SK-N-SH treated with all-trans-retinoic acid at 6 μM for 48 hours (cell line): ENCODE measurements at regions not wholly inside any gene's neighbourhood (a gene's known extent, or its start where the extent isn't known, plus 50 kb on each side); places are given as distances from the start of the nearest gene placed in this dataset.

Source experiments
- ARNTL ChIP-seq: fragments of 450-650 bp; formaldehyde crosslinking; IDR thresholded peaks from 2 replicates; pipeline ENCODE4 v1.5.0; 2020; ENCODE audit warnings: low read depth, mild to moderate bottlenecking, moderate library complexity, borderline replicate concordance
- GLIS3 ChIP-seq: fragments of 250-450 bp; sonication (Bioruptor Pico); IDR thresholded peaks from 2 replicates; pipeline ENCODE4 v1.5.0; 2020; ENCODE audit warnings: mild to moderate bottlenecking, moderate library complexity
- PATZ1 ChIP-seq: fragments of 250-450 bp; sonication (Bioruptor Pico); IDR thresholded peaks from 2 replicates; pipeline ENCODE4 v1.8.0; 2020; ENCODE audit warnings: mild to moderate bottlenecking, moderate library complexity, borderline replicate concordance
- PPARA ChIP-seq: fragments of 250-450 bp; sonication (Bioruptor Pico); IDR thresholded peaks from 2 replicates; pipeline ENCODE4 v1.5.0; 2020; ENCODE audit warnings: mild to moderate bottlenecking, borderline replicate concordance
- ZFP30 ChIP-seq: fragments of 450-650 bp; formaldehyde crosslinking; IDR thresholded peaks from 2 replicates; pipeline ENCODE4 v1.5.0; 2022; ENCODE audit warnings: mild to moderate bottlenecking, moderate library complexity
- ZNF565 ChIP-seq: fragments of 450-650 bp; formaldehyde crosslinking; conservative IDR thresholded peaks from 2 replicates; pipeline ENCODE4 v1.5.0; 2020; ENCODE audit warnings: low read depth, mild to moderate bottlenecking, moderate library complexity

DNA sequence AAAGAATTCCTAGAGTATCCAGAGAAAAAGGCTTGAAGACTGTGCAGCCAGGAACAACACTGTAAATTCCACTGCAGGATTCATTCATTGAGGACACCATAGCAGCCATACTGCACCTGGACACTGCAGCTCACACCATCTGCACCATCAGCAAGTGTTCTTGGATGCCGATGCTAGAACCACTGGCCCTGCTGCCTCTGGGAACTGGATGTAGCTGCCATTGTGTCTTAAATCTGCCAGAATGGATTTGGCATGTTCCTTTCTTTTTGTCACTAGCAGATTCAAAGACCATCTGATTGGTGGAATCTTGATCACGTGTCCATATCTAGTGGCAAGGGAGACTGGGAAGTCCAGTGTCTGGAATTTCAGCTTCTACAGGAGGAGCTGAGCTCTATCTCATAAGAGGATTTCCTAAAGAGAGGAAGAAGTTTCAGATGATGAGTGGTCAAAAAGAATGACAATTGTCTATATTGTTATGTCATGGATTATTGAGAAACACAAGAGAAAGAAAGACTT, 278.3 kb upstream of the ANKRD55 start:
- TF ChIP-seq ZNF565: no peak
- no peak for TF ChIP-seq GLIS3 (CRISPR knock-in tag)
- TF ChIP-seq ZFP30 (CRISPR knock-in tag): no peak
- no peak for TF ChIP-seq ARNTL (CRISPR knock-in tag)
- TF ChIP-seq PPARA (CRISPR knock-in tag): no peak
- no peak for TF ChIP-seq PATZ1
